Kidney epithelial cell (primary cell): ENCODE measurements at regions not wholly inside any gene's neighbourhood (a gene's known extent, or its start where the extent isn't known, plus 50 kb on each side); places are given as distances from the start of the nearest gene placed in this dataset.

Experiments used
- DNase-seq: peaks from one replicate; pipeline ENCODE4 v3.0.0-alpha.2; 2010; ENCODE audit warnings: low read depth
- H3K27me3 ChIP-seq: 2 replicates; pipeline ENCODE4 v1.6.0; 2011; ENCODE audit warnings: low read length; ENCODE audit not compliant: control insufficient read depth, insufficient read depth
- H3K36me3 ChIP-seq: 2 replicates; pipeline ENCODE4 v1.5.1; 2011; ENCODE audit warnings: low read length; ENCODE audit not compliant: control insufficient read depth, insufficient read depth
- H3K4me3 ChIP-seq: 2 replicates; pipeline ENCODE4 v1.5.1; 2011; ENCODE audit warnings: low read depth, mild to moderate bottlenecking, control low read depth, low read length
- CTCF ChIP-seq: IDR thresholded peaks from 2 replicates; pipeline ENCODE4 v1.5.1; 2011; ENCODE audit warnings: mild to moderate bottlenecking, moderate library complexity, low read length, control low read depth, inconsistent platforms; ENCODE audit not compliant: insufficient read depth, poor library complexity, severe bottlenecking

GRCh38 chr6:106792536-106793236 is 163.3 kb downstream of the QRSL1 start:
- Histone ChIP-seq H3K4me3 (no peak overlapping the region), H3K27me3 (no peaks in the 10 kb centered on the region), H3K36me3 (no peaks in the 10 kb centered on the region)
- no peak for TF ChIP-seq CTCF
- DNase-seq: no peak

GRCh38 chr6:106790935-106791334 is 161.6 kb downstream of the QRSL1 start:
- no peak for TF ChIP-seq CTCF
- no peak for DNase-seq
- Histone ChIP-seq H3K36me3 (no peaks in the 10 kb centered on the region), H3K4me3 (no peak overlapping the region), H3K27me3 (no peaks in the 10 kb centered on the region)

- Histone ChIP-seq H3K36me3 (no peaks in the 10 kb centered on the region), H3K4me3 (no peak overlapping the region), H3K27me3 (no peaks in the 10 kb centered on the region)
- DNase-seq: no peak
- TF ChIP-seq CTCF: no peak
Measured at GRCh38 chr6:106790149-106790770, 160.9 kb downstream of the QRSL1 start.

GRCh38 chr6:106789428-106790148 is 160.2 kb downstream of the QRSL1 start:
- DNase-seq: no peak
- no peaks in the 10 kb centered on the region for H3K27me3 ChIP-seq
- H3K4me3 ChIP-seq: no peak overlapping the region
- no peak for TF ChIP-seq CTCF
- H3K36me3 ChIP-seq: no peaks in the 10 kb centered on the region

GRCh38 chr6:106788761-106789160 is 159.4 kb downstream of the QRSL1 start:
- H3K4me3 ChIP-seq: no peak overlapping the region
- DNase-seq: no peak
- H3K27me3 ChIP-seq: no peaks in the 10 kb centered on the region
- no peaks in the 10 kb centered on the region for H3K36me3 ChIP-seq
- TF ChIP-seq CTCF: no peak
